ENCODE measurements at regions not wholly inside any gene's neighbourhood (a gene's known extent, or its start where the extent isn't known, plus 50 kb on each side); places are given as distances from the start of the nearest gene placed in this dataset.

GRCh38 chr16:61195006-61195405 lies 841.2 kb downstream of the CDH8 start:
- no peak overlapping the region for H3K4me3 ChIP-seq (ENCODE audit: low read length)
- DNase-seq = peak; percentile 8
- no peaks in the 10 kb centered on the region for H3K9me3 ChIP-seq (replicated peaks; ENCODE audit: insufficient read depth, low read length)
- H3K27me3 ChIP-seq (replicated peaks; ENCODE audit: insufficient read depth, low read length) = no peaks in the 10 kb centered on the region
- H4K20me1 ChIP-seq (ENCODE audit: insufficient read depth, low read length) = no peaks in the 10 kb centered on the region
- peaks cover 27% of the 10 kb centered on the region for H3K4me1 ChIP-seq (ENCODE audit: low read length)
- H3K79me2 ChIP-seq (ENCODE audit: low read length) = no peaks in the 10 kb centered on the region
- no peak overlapping the region for H3K9ac ChIP-seq (ENCODE audit: low read length)
- H3F3A ChIP-seq (ENCODE audit: insufficient read depth, low read length) = peaks cover 9% of the 10 kb centered on the region
- no peaks in the 10 kb centered on the region for H3K36me3 ChIP-seq (replicated peaks; ENCODE audit: insufficient read depth, low read length)
- TF ChIP-seq EZH2 (optimal IDR thresholded peaks at IDR 0.05; ENCODE audit: low read depth, low read length) (no peak), EZH2phosphoT487 (IDR thresholded peaks at IDR 0.05; ENCODE audit: low read length) (no peak), CTCF (IDR thresholded peaks at IDR 0.05; ENCODE audit: low read length) (no peak)
- no peak overlapping the region for H2AFZ ChIP-seq (ENCODE audit: low read length)
- H3K4me2 ChIP-seq (ENCODE audit: low read depth, low read length) = peak overlapping the region; percentile 42
- peak overlapping the region; percentile 71 for H3K27ac ChIP-seq (ENCODE audit: low read length)
- no peaks in the 10 kb centered on the region for H3K9me2 ChIP-seq (replicated peaks; ENCODE audit: insufficient read depth, low read length)

GRCh38 chr16:61194573-61194972 lies 841.7 kb downstream of the CDH8 start:
- Histone ChIP-seq H3K9me3 (replicated peaks; ENCODE audit: insufficient read depth, low read length) (no peaks in the 10 kb centered on the region), H3K4me3 (ENCODE audit: low read length) (no peak overlapping the region), H4K20me1 (ENCODE audit: insufficient read depth, low read length) (no peaks in the 10 kb centered on the region), H3K36me3 (replicated peaks; ENCODE audit: insufficient read depth, low read length) (no peaks in the 10 kb centered on the region), H3K27ac (ENCODE audit: low read length) (peak overlapping the region; percentile 71), H3K4me2 (ENCODE audit: low read depth, low read length) (peak overlapping the region; percentile 42), H3K9me2 (replicated peaks; ENCODE audit: insufficient read depth, low read length) (no peaks in the 10 kb centered on the region), H2AFZ (ENCODE audit: low read length) (no peak overlapping the region), H3K9ac (ENCODE audit: low read length) (no peak overlapping the region), H3F3A (ENCODE audit: insufficient read depth, low read length) (peaks cover 9% of the 10 kb centered on the region), H3K27me3 (replicated peaks; ENCODE audit: insufficient read depth, low read length) (no peaks in the 10 kb centered on the region), H3K79me2 (ENCODE audit: low read length) (no peaks in the 10 kb centered on the region), H3K4me1 (ENCODE audit: low read length) (peaks cover 27% of the 10 kb centered on the region)
- peak; percentile 87 for DNase-seq
- TF ChIP-seq EZH2phosphoT487 (IDR thresholded peaks at IDR 0.05; ENCODE audit: low read length) = no peak
- no peak for TF ChIP-seq EZH2 (optimal IDR thresholded peaks at IDR 0.05; ENCODE audit: low read depth, low read length)
- no peak for TF ChIP-seq CTCF (IDR thresholded peaks at IDR 0.05; ENCODE audit: low read length)

- H3K36me3 ChIP-seq (replicated peaks; ENCODE audit: insufficient read depth, low read length) = no peaks in the 10 kb centered on the region
- no peaks in the 10 kb centered on the region for H3K9me3 ChIP-seq (replicated peaks; ENCODE audit: insufficient read depth, low read length)
- H3K9me2 ChIP-seq (replicated peaks; ENCODE audit: insufficient read depth, low read length) = no peaks in the 10 kb centered on the region
- TF ChIP-seq CTCF (IDR thresholded peaks at IDR 0.05; ENCODE audit: low read length) (no peak), EZH2 (optimal IDR thresholded peaks at IDR 0.05; ENCODE audit: low read depth, low read length) (no peak), EZH2phosphoT487 (IDR thresholded peaks at IDR 0.05; ENCODE audit: low read length) (no peak)
- H3K9ac ChIP-seq (ENCODE audit: low read length) = no peak overlapping the region
- peak; percentile 61 for DNase-seq
- no peaks in the 10 kb centered on the region for H4K20me1 ChIP-seq (ENCODE audit: insufficient read depth, low read length)
- 0 out of 2 replicates have a peak overlapping the region, but pooled peaks have one; percentile 33 for H2AFZ ChIP-seq (ENCODE audit: low read length)
- H3K4me1 ChIP-seq (ENCODE audit: low read length) = peaks cover 20% of the 10 kb centered on the region
- peak overlapping the region; percentile 12; the same call in 1 of the 2 replicates for H3K27ac ChIP-seq (ENCODE audit: low read length)
- no peaks in the 10 kb centered on the region for H3K27me3 ChIP-seq (replicated peaks; ENCODE audit: insufficient read depth, low read length)
- no peaks in the 10 kb centered on the region for H3F3A ChIP-seq (ENCODE audit: insufficient read depth, low read length)
- peak overlapping the region; percentile 34; the same call in 1 of the 2 replicates for H3K4me2 ChIP-seq (ENCODE audit: low read depth, low read length)
- H3K4me3 ChIP-seq (ENCODE audit: low read length) = no peak overlapping the region
- H3K79me2 ChIP-seq (ENCODE audit: low read length) = no peaks in the 10 kb centered on the region
Measured at GRCh38 chr16:61182391-61182790, 853.8 kb downstream of the CDH8 start.
